HepG2 (cell line): ENCODE measurements at regions not wholly inside any gene's neighbourhood (a gene's known extent, or its start where the extent isn't known, plus 50 kb on each side); places are given as distances from the start of the nearest gene placed in this dataset.

Experiments
- ATAC-seq: fragments of 200-7000 bp; cut with Tn5 transposase; 3 replicates; pipeline ENCODE4 v1.9.1; 2020; ENCODE audit warnings: mild to moderate bottlenecking, moderate library complexity
- BruUV-seq: library from RNA; stranded (reverse); fragments of 400-500 nt; replicated peaks from 2 replicates; lab custom pipeline; 2021; lab: Mats Ljungman, UMichigan
- CTCF ChIA-PET: fragments of 300-600 bp; formaldehyde crosslinking; extraction: SDS; loops from one replicate; lab custom pipeline; 2021; ENCODE audit warnings: low total read pairs, inconsistent platforms, low intra/inter-chr PET ratio; lab: Yijun Ruan, JAX
- POLR2A ChIA-PET: fragments of 350-600 bp; sonication (Branson Sonifier 250); formaldehyde crosslinking; loops from one replicate; lab custom pipeline; 2020; ENCODE audit warnings: antibody characterized with exemption, inconsistent platforms; lab: Yijun Ruan, JAX
- DNase-seq: peaks from one replicate; pipeline ENCODE4 v3.0.0-alpha.2; 2015; ENCODE audit warnings: low spot score
- FAIRE-seq: peaks from 3 replicates; lab custom pipeline; 2011; peaks lifted over from hg19 to GRCh38; lab: Jason Lieb, UNC
- H2AFZ ChIP-seq: one replicate; pipeline ENCODE4 v1.6.1; 2011; ENCODE audit warnings: low read length, inconsistent platforms
- H3K27ac ChIP-seq: fragments of 300-600 bp; 3 replicates; pipeline ENCODE4 v1.8.0; 2011; ENCODE audit warnings: mixed run types, mild to moderate bottlenecking, mixed read lengths, low read length, inconsistent platforms; ENCODE audit not compliant: insufficient read depth; ENCODE audit errors: extremely low read length
- H3K27me3 ChIP-seq, 2 experiments: fragments of 200-600 bp in 1 of 2; 2 replicates in 1 of 2; 3 replicates in 1 of 2; pipeline versions ENCODE4 v1.6.0 to v1.8.0; 2011; ENCODE audit warnings: low read length in 2 of 2, mild to moderate bottlenecking in 2 of 2, moderate library complexity in 2 of 2, inconsistent platforms in 1 of 2; ENCODE audit not compliant: insufficient read depth in 2 of 2, control insufficient read depth in 1 of 2
- H3K36me3 ChIP-seq, 2 experiments: fragments of 200-600 bp in 1 of 2; replicated peaks in 1 of 2; 2 replicates in 1 of 2; 3 replicates in 1 of 2; pipeline versions ENCODE4 v1.5.1 to v1.8.0; 2011; ENCODE audit warnings: low read length in 2 of 2, inconsistent platforms in 1 of 2; ENCODE audit not compliant: insufficient read depth in 2 of 2, control insufficient read depth in 1 of 2
- H3K4me1 ChIP-seq: 2 replicates; pipeline ENCODE4 v1.5.1; 2012; ENCODE audit warnings: low read length, inconsistent platforms; ENCODE audit not compliant: insufficient read depth
- H3K4me2 ChIP-seq: 2 replicates; pipeline ENCODE4 v1.6.0; 2011; ENCODE audit warnings: low read depth, low read length, inconsistent platforms
- H3K4me3 ChIP-seq, 3 experiments: fragments of 200-600 bp in 1 of 3; sonication (generic), shearing (Covaris generic) in 1 of 3; replicated peaks in 1 of 3; 2 replicates each; pipeline ENCODE4 v1.5.1; 2011 to 2016; ENCODE audit warnings: low read length in 3 of 3, inconsistent platforms in 2 of 3, low read depth in 2 of 3, mild to moderate bottlenecking in 2 of 3, control low read depth in 1 of 3, mixed read lengths in 1 of 3; ENCODE audit not compliant: insufficient read depth in 1 of 3
- H3K79me2 ChIP-seq: one replicate; pipeline ENCODE4 v1.6.1; 2011; ENCODE audit warnings: low read length, inconsistent platforms; ENCODE audit not compliant: insufficient read depth
- H3K9ac ChIP-seq: 2 replicates; pipeline ENCODE4 v1.6.0; 2011; ENCODE audit warnings: mild to moderate bottlenecking, low read depth, low read length, inconsistent platforms; ENCODE audit not compliant: insufficient read depth
- H3K9me3 ChIP-seq: 2 replicates; pipeline ENCODE4 v1.5.1; 2012; ENCODE audit warnings: mild to moderate bottlenecking, low read length
- H4K20me1 ChIP-seq: 2 replicates; pipeline ENCODE4 v1.6.0; 2011; ENCODE audit warnings: inconsistent platforms, mild to moderate bottlenecking, low read length, moderate library complexity; ENCODE audit not compliant: insufficient read depth
- CREB1 ChIP-seq, 2 experiments: fragments of 450-650 bp in 1 of 2; IDR thresholded peaks; 2 replicates each; pipeline ENCODE4 v1.6.1; 2016 to 2017; ENCODE audit warnings: control low read depth in 1 of 2, mild to moderate bottlenecking in 1 of 2, missing compliant biosample characterization in 1 of 2, missing genetic modification characterization in 1 of 2
- MAFF ChIP-seq: IDR thresholded peaks from 2 replicates; pipeline ENCODE4 v1.6.1; 2011; ENCODE audit warnings: low read depth, low read length, improper control_type of control experiment
- MAFK ChIP-seq, 2 experiments: IDR thresholded peaks in 1 of 2; conservative IDR thresholded peaks in 1 of 2; 2 replicates each; pipeline ENCODE4 v1.6.1; 2011; ENCODE audit warnings: improper control_type of control experiment in 2 of 2, low read length in 2 of 2
- PATZ1 ChIP-seq: sonication (generic); formaldehyde crosslinking; IDR thresholded peaks from 2 replicates; pipeline ENCODE4 v1.4.0; 2020; ENCODE audit warnings: missing genetic modification reagents
- ZBTB40 ChIP-seq, 2 experiments: fragments of 450-650 bp in 1 of 2; sonication (generic) in 1 of 2; formaldehyde crosslinking in 1 of 2; IDR thresholded peaks; 2 replicates each; pipeline versions ENCODE4 v1.6.1 to v1.8.0; 2016 to 2022; ENCODE audit warnings: antibody characterized with exemption in 1 of 2, mild to moderate bottlenecking in 1 of 2, missing genetic modification reagents in 1 of 2
- ZNF776 ChIP-seq: sonication (generic); formaldehyde crosslinking; IDR thresholded peaks from 2 replicates; pipeline ENCODE4 v1.4.0; 2020; ENCODE audit warnings: mild to moderate bottlenecking, missing genetic modification reagents
- WGBS: methylation state at CpG from one replicate; pipeline ENCODE4 v1.1.6; 2017; ENCODE audit warnings: low lambda C conversion rate; 5-methylcytosine and 5-hydroxymethylcytosine counted together
- in situ Hi-C: cut with HindIII; loops from 2 replicates; pipeline ENCODE4 v1.10.0; 2017; ENCODE audit warnings: low pct_unique_long_range_greater_than_20kb; ENCODE audit not compliant: extremely low pct_ligation_motif_present
- intact Hi-C: fragments of 100-400 bp; cut with micrococcal nuclease; formaldehyde crosslinking; loops from one replicate; pipeline ENCODE4 v1.10.0; 2022; ENCODE audit not compliant: unreplicated experiment

GRCh38 chr1:90798883-90799282 is 81.8 kb upstream of the BARHL2 start:
- Histone ChIP-seq H2AFZ (no peak overlapping the region), H3K27me3 (no peaks in the 10 kb centered on the region)
- WGBS, result 24% methylated on average over 2 of the region's 2 CpGs
- in situ Hi-C loops, result no loop called here
- TF ChIP-seq PATZ1 (no peak), MAFK (conservative IDR thresholded peaks at IDR 0.05 in 1 of 2, IDR thresholded peaks at IDR 0.05 in 1 of 2; ENCODE audit: low read length in 2 of 2) (peak; percentile 49 to 77; a peak in 3 of 4 replicates), MAFF (peak; percentile 58; the same call in 1 of the 2 replicates), CREB1 (IDR thresholded peaks at IDR 0.05) (no peak), CREB1 (CRISPR knock-in tag; IDR thresholded peaks at IDR 0.05) (no peak)
- TF ChIP-seq, all 625 proteins: peak for 2
- H3K4me1 ChIP-seq, result no peaks in the 10 kb centered on the region
- no peaks in the 10 kb centered on the region for H3K79me2 ChIP-seq
- no peaks in the 10 kb centered on the region for H3K36me3 ChIP-seq
- H3K4me2 ChIP-seq, result no peak overlapping the region
- FAIRE-seq (no peak), ATAC-seq (no peak), DNase-seq (no peak)
- no peak overlapping the region for H3K27ac ChIP-seq
- no peaks in the 10 kb centered on the region for H3K9me3 ChIP-seq
- POLR2A ChIA-PET, result no interaction called here
- no peak overlapping the region for H3K9ac ChIP-seq
- CTCF ChIA-PET, result no interaction called here
- H4K20me1 ChIP-seq, result no peaks in the 10 kb centered on the region
- BruUV-seq, result no TSS peak
- no peak overlapping the region for H3K4me3 ChIP-seq
- intact Hi-C loops, result no loop called here

- POLR2A ChIA-PET, result no interaction called here
- no TSS peak for BruUV-seq
- 13% methylated on average over 1 of the region's 1 CpG for WGBS
- TF ChIP-seq ZBTB40 (IDR thresholded peaks at IDR 0.05) (no peak), ZBTB40 (CRISPR knock-in tag; IDR thresholded peaks at IDR 0.05) (no peak), ZNF776 (CRISPR knock-in tag) (no peak)
These were observed 81.2 kb upstream of the BARHL2 start for GRCh38 chr1:90798344-90798743.

More at GRCh38 chr1:90798344-90798743, 81.2 kb upstream of the BARHL2 start:
- H3K79me2 ChIP-seq, result no peaks in the 10 kb centered on the region
- H4K20me1 ChIP-seq, result no peaks in the 10 kb centered on the region
- ATAC-seq (no peak), FAIRE-seq (no peak), DNase-seq (no peak)
- no peaks in the 10 kb centered on the region for H3K27me3 ChIP-seq
- H3K4me3 ChIP-seq, result no peak overlapping the region
- H3K9ac ChIP-seq, result no peak overlapping the region
- CTCF ChIA-PET, result no interaction called here
- in situ Hi-C loops, result no loop called here
- no peak overlapping the region for H2AFZ ChIP-seq
- H3K4me2 ChIP-seq, result no peak overlapping the region
- H3K36me3 ChIP-seq, result no peaks in the 10 kb centered on the region
- intact Hi-C loops, result no loop called here
- no peaks in the 10 kb centered on the region for H3K4me1 ChIP-seq
- H3K27ac ChIP-seq, result no peak overlapping the region
- H3K9me3 ChIP-seq, result no peaks in the 10 kb centered on the region
